Heart right ventricle (tissue), 16 donors: ENCODE measurements at regions not wholly inside any gene's neighbourhood (a gene's known extent, or its start where the extent isn't known, plus 50 kb on each side); places are given as distances from the start of the nearest gene placed in this dataset.
A peak's percentile ranks its signal among the peaks of the same experiment; 100 is the strongest.
"Not testable (repeated sequence)": the region's sequence is repeated elsewhere in the genome, so short reads cannot be mapped to it uniquely, and the experiment has no call there.

ENCODE experiments used
- ATAC-seq, 8 donors: fragments of 200-7000 bp; cut with Tn5 transposase; one replicate each; pipeline ENCODE4 v1.9.1; 2020; ENCODE audit warnings: mild to moderate bottlenecking in 8 of 8, moderate library complexity in 8 of 8, moderate number of reproducible peaks in 1 of 8
- DNase-seq, 2 donors: peaks; one replicate each; pipeline ENCODE4 v3.0.0-alpha.2; 2020
- H3K27ac ChIP-seq, 10 donors: fragments of 200-600 bp; sonication (generic) in 2 of 10; one replicate each; pipeline versions ENCODE4 v1.5.0 to v1.8.0; 2020 to 2022; ENCODE audit warnings: mild to moderate bottlenecking in 3 of 10
- H3K27me3 ChIP-seq, 7 donors: fragments of 200-600 bp; one replicate each; pipeline ENCODE4 v1.8.0; 2021 to 2022; ENCODE audit warnings: mild to moderate bottlenecking in 2 of 7
- H3K36me3 ChIP-seq, 9 donors: fragments of 200-600 bp; sonication (generic) in 1 of 9; one replicate each; pipeline versions ENCODE4 v1.5.0 to v1.8.0; 2020 to 2022; ENCODE audit warnings: mild to moderate bottlenecking in 2 of 9
- H3K4me1 ChIP-seq, 9 donors: fragments of 200-600 bp; sonication (generic) in 1 of 9; one replicate each; pipeline versions ENCODE4 v1.5.0 to v1.8.0; 2020 to 2022; ENCODE audit warnings: mild to moderate bottlenecking in 4 of 9
- H3K4me3 ChIP-seq, 10 donors: fragments of 200-600 bp; sonication (generic) in 2 of 10; one replicate each; pipeline versions ENCODE4 v1.5.0 to v1.8.0; 2020 to 2022; ENCODE audit warnings: mild to moderate bottlenecking in 7 of 10, moderate library complexity in 2 of 10
- H3K9me3 ChIP-seq, 11 donors: fragments of 200-600 bp in 10 of 11; sonication (generic) in 2 of 11; one replicate each; pipeline versions ENCODE4 v1.5.0 to v1.8.0; 2013 to 2022; ENCODE audit warnings: mild to moderate bottlenecking in 2 of 11, control low read depth in 1 of 11, moderate library complexity in 1 of 11
- WGBS, 2 donors: extraction: QIAGEN DNeasy Blood & Tissue Kit; methylation state at CpG; one replicate each; pipeline ENCODE4 v1.1.7; 2013; ENCODE audit warnings: inconsistent platforms in 1 of 2; 5-methylcytosine and 5-hydroxymethylcytosine counted together
- intact Hi-C, 10 donors: fragments of 100-400 bp; cut with DNase I; formaldehyde crosslinking; loops; one replicate each; pipeline versions ENCODE4 v1.11.1 to v1.14.2; 2022
- TF ChIP-seq, protein P1 (sequence below), 9 donors: fragments of 200-600 bp; sonication (generic) in 2 of 9; IDR thresholded peaks; one replicate each; pipeline versions ENCODE4 v1.5.0 to v1.8.0; 2021 to 2022; ENCODE audit warnings: antibody characterized with exemption in 9 of 9, mild to moderate bottlenecking in 5 of 9, moderate library complexity in 1 of 9
- donor health status: Arrhythmogenic right ventricular cardiomyopathy.
- donor health status: ischemic (EF 13 %, LVEDD 7.1; RV severe dilation, severe dysfunction).
- donor health status: healthy with polysubstance abuse.
- donor health status: DM: no; HTN: yes; CAD: no.
- donor health status: DM: no; HTN: no; CAD: no.
- donor health status: ischemic (EF 25% LVEDD 6.9; RV normal size, moderate dysfunction).
- donor health status: ischemic (EF 25% LVEDD 5.7; RV mildly dilated, moderate dysfunction).
- donor health status: healthy.
- donor health status: DM: yes; HTN: yes; CAD: no.
- donor health status: Ischemic cardiomyopathy.
- donor health status: ischemic (EF 35%, LVEDD 5.7; RV mildly dilated, moderate dysfunction).
- donor health status: nonischemic (EF 11% LVEDD 7.7; RV severe dilation, severe dysfunction).
- donor health status: DM: yes; HTN: yes; CAD: no.
- donor health status: PGD.
- donor health status: ischemic (EF 29% LVEDD 5.4; RV normal size, mild dysfunction).
- donor health status: nonischemic (EF 23%, LVEDD 6.1; RV moderate dilation, normal function).

- intact Hi-C loops, result no loop called here
- TF ChIP-seq, protein P1, sequence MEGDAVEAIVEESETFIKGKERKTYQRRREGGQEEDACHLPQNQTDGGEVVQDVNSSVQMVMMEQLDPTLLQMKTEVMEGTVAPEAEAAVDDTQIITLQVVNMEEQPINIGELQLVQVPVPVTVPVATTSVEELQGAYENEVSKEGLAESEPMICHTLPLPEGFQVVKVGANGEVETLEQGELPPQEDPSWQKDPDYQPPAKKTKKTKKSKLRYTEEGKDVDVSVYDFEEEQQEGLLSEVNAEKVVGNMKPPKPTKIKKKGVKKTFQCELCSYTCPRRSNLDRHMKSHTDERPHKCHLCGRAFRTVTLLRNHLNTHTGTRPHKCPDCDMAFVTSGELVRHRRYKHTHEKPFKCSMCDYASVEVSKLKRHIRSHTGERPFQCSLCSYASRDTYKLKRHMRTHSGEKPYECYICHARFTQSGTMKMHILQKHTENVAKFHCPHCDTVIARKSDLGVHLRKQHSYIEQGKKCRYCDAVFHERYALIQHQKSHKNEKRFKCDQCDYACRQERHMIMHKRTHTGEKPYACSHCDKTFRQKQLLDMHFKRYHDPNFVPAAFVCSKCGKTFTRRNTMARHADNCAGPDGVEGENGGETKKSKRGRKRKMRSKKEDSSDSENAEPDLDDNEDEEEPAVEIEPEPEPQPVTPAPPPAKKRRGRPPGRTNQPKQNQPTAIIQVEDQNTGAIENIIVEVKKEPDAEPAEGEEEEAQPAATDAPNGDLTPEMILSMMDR (IDR thresholded peaks at IDR 0.05), result no peak
- Histone ChIP-seq H3K9me3 (peaks cover 0 to 8% (median 0%) of the 10 kb centered on the region in 11 donors), H3K27ac (no peak overlapping the region), H3K36me3 (no peaks in the 10 kb centered on the region), H3K4me1 (no peaks in the 10 kb centered on the region), H3K4me3 (no peak overlapping the region), H3K27me3 (no peaks in the 10 kb centered on the region)
- no peak for DNase-seq
- WGBS, 2 donors, result 89 to 91% methylated on average over 27 to 30 of the region's 30 CpGs
- no peak for ATAC-seq
Observed at GRCh38 chr3:164401923-164402322, 676.4 kb downstream of the SI start.

- H3K4me1 ChIP-seq, H3K27me3 ChIP-seq, DNase-seq, ATAC-seq, H3K9me3 ChIP-seq, H3K27ac ChIP-seq, intact Hi-C loops, H3K36me3 ChIP-seq, H3K4me3 ChIP-seq: not testable (repeated sequence)
- WGBS, 2 donors, result 73 to 83% methylated on average over 7 of the region's 7 CpGs
Observed at GRCh38 chr3:164401440-164401839, 676.9 kb downstream of the SI start.

- no peak overlapping the region for H3K4me3 ChIP-seq
- TF ChIP-seq, protein P1 (IDR thresholded peaks at IDR 0.05), result no peak
- no peaks in the 10 kb centered on the region for H3K4me1 ChIP-seq
- H3K27ac ChIP-seq, result no peak overlapping the region
- intact Hi-C loops, result no loop called here
- H3K36me3 ChIP-seq, result no peaks in the 10 kb centered on the region
- H3K27me3 ChIP-seq, result no peaks in the 10 kb centered on the region
- ATAC-seq (no peak), DNase-seq (no peak)
- H3K9me3 ChIP-seq, result peaks cover 0 to 8% (median 0%) of the 10 kb centered on the region in 11 donors
Observed at GRCh38 chr3:164397462-164397861, 680.8 kb downstream of the SI start.

GRCh38 chr3:164393171-164393570 lies 685.1 kb downstream of the SI start:
- TF ChIP-seq, protein P1 (IDR thresholded peaks at IDR 0.05), result no peak
- H3K9me3 ChIP-seq, result peaks cover 0 to 5% (median 0%) of the 10 kb centered on the region in 11 donors
- DNase-seq, result no peak
- no peak for ATAC-seq
- no peaks in the 10 kb centered on the region for H3K36me3 ChIP-seq
- intact Hi-C loops, result no loop called here
- no peaks in the 10 kb centered on the region for H3K4me1 ChIP-seq
- no peaks in the 10 kb centered on the region for H3K27me3 ChIP-seq
- WGBS, 2 donors, result 40 to 60% methylated on average over 1 of the region's 1 CpG
- H3K27ac ChIP-seq, result no peak overlapping the region
- H3K4me3 ChIP-seq, result no peak overlapping the region

DNA sequence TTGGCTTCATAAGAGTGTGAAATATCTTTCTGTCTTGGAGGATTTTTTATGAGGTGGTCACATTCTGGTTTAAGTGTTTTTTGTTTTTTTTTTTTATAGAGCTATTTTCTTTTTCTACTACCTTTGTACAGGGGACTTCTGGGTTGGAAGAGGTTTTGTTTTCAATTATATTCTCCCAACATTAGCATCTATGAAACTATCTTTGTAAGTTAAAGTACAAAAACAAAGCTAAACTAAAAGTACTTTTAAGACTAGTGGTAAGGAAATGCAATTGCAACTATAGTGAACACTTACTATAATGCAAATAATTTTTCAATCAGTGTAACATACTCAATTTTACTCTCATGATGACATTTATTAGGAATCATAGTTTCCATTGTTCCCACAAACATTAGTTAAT lies 688.2 kb downstream of the SI start:
- Histone ChIP-seq H3K9me3 (peaks cover 0 to 5% (median 0%) of the 10 kb centered on the region in 11 donors), H3K27me3 (no peaks in the 10 kb centered on the region), H3K36me3 (no peaks in the 10 kb centered on the region), H3K27ac (no peak overlapping the region), H3K4me3 (no peak overlapping the region), H3K4me1 (no peaks in the 10 kb centered on the region)
- intact Hi-C loops, result no loop called here
- DNase-seq (no peak), ATAC-seq (no peak)
- TF ChIP-seq, protein P1 (IDR thresholded peaks at IDR 0.05), result peak in 2 of 9 donors; percentile 8 to 45
